Fibroblast of peridontal ligament (primary cell): ENCODE measurements at regions not wholly inside any gene's neighbourhood (a gene's known extent, or its start where the extent isn't known, plus 50 kb on each side); places are given as distances from the start of the nearest gene placed in this dataset.

Experiments used
- DNase-seq: peaks from one replicate; pipeline ENCODE4 v3.0.0-alpha.2; 2010; ENCODE audit errors: extremely low read depth

GRCh38 chr5:56460681-56461191, 227.6 kb upstream of the ANKRD55 start:
- DNase-seq: no peak

GRCh38 chr5:56460195-56460546, 227.0 kb upstream of the ANKRD55 start:
- DNase-seq: no peak

GRCh38 chr5:56459394-56460194, 226.5 kb upstream of the ANKRD55 start:
- DNase-seq: no peak

GRCh38 chr5:56457887-56458812, 225.0 kb upstream of the ANKRD55 start:
- DNase-seq: peak; percentile 12

- no peak for DNase-seq
These were observed 222.9 kb upstream of the ANKRD55 start for GRCh38 chr5:56456002-56456401.

- no peak for DNase-seq
These were observed 222.3 kb upstream of the ANKRD55 start for GRCh38 chr5:56455417-56455816.

- DNase-seq: no peak
These were observed 221.2 kb upstream of the ANKRD55 start for GRCh38 chr5:56454219-56454862.

- no peak for DNase-seq
These were observed 218.6 kb upstream of the ANKRD55 start for GRCh38 chr5:56451742-56452141.

- no peak for DNase-seq
These were observed 217.6 kb upstream of the ANKRD55 start for GRCh38 chr5:56450766-56451165.

GRCh38 chr5:56449071-56449640, 216.0 kb upstream of the ANKRD55 start:
- DNase-seq: no peak

- no peak for DNase-seq
These were observed 214.5 kb upstream of the ANKRD55 start for GRCh38 chr5:56447656-56448055.

- no peak for DNase-seq
These were observed 214.1 kb upstream of the ANKRD55 start for GRCh38 chr5:56447232-56447631.

GRCh38 chr5:56446728-56447127, 213.6 kb upstream of the ANKRD55 start:
- no peak for DNase-seq

- DNase-seq: no peak
These were observed 210.7 kb upstream of the ANKRD55 start for GRCh38 chr5:56443826-56444225.

GRCh38 chr5:56440871-56441740, 208.0 kb upstream of the ANKRD55 start:
- DNase-seq: peak; percentile 45

- DNase-seq: no peak
These were observed 201.9 kb upstream of the ANKRD55 start for GRCh38 chr5:56434986-56435385.

GRCh38 chr5:56433039-56433617, 200.0 kb upstream of the ANKRD55 start:
- no peak for DNase-seq

- DNase-seq: no peak
These were observed 199.2 kb upstream of the ANKRD55 start for GRCh38 chr5:56432321-56432720.

- no peak for DNase-seq
These were observed 197.3 kb upstream of the ANKRD55 start for GRCh38 chr5:56430422-56430821.

GRCh38 chr5:56429110-56429561, 196.0 kb upstream of the ANKRD55 start:
- DNase-seq: no peak
